GM12878 (cell line): ENCODE measurements at regions not wholly inside any gene's neighbourhood (a gene's known extent, or its start where the extent isn't known, plus 50 kb on each side); places are given as distances from the start of the nearest gene placed in this dataset.

Experiments used
- ATAC-seq: fragments of 200-7000 bp; cut with Tn5 transposase; 3 replicates; pipeline ENCODE4 v1.9.1; 2020; ENCODE audit warnings: mild to moderate bottlenecking, moderate library complexity
- BruUV-seq: library from RNA; stranded (reverse); fragments of 400-500 nt; replicated peaks from 2 replicates; lab custom pipeline; 2021; lab: Mats Ljungman, UMichigan
- CTCF ChIA-PET: fragments of 300-600 bp; sonication (Branson Sonifier 250); formaldehyde crosslinking; extraction: SDS; loops from one replicate; lab custom pipeline; 2021; ENCODE audit warnings: inconsistent platforms; lab: Yijun Ruan, JAX
- POLR2A ChIA-PET: fragments of 350-600 bp; formaldehyde crosslinking; extraction: SDS; loops from one replicate; lab custom pipeline; 2021; ENCODE audit warnings: inconsistent platforms; lab: Charles Lee
- RAD21 ChIA-PET: fragments of 300-600 bp; sonication (Branson Sonifier 250); formaldehyde crosslinking; loops from one replicate; lab custom pipeline; 2023; ENCODE audit warnings: antibody characterized with exemption; ENCODE audit not compliant: unreplicated experiment; lab: Charles Lee
- SMC1A ChIA-PET: fragments of 300-600 bp; sonication (Branson Sonifier 250); formaldehyde crosslinking; loops from one replicate; lab custom pipeline; 2023; ENCODE audit not compliant: unreplicated experiment, uncharacterized antibody; lab: Charles Lee
- DNase-seq: peaks from one replicate; pipeline ENCODE4 v3.0.0-alpha.2; 2011; ENCODE audit warnings: low read depth, low spot score
- FAIRE-seq: peaks from 3 replicates; lab custom pipeline; 2011; peaks lifted over from hg19 to GRCh38; lab: Jason Lieb, UNC
- H2AFZ ChIP-seq: 2 replicates; pipeline ENCODE4 v1.6.0; 2011; ENCODE audit warnings: low read depth, low read length, control low read depth; ENCODE audit not compliant: control insufficient read depth
- H3K27ac ChIP-seq: 2 replicates; pipeline ENCODE4 v1.5.1; 2011; ENCODE audit warnings: control low read depth; ENCODE audit not compliant: control insufficient read depth, insufficient read depth
- H3K27me3 ChIP-seq, 2 experiments: replicated peaks in 1 of 2; 2 replicates each; pipeline versions ENCODE4 v1.6.0 to v1.6.1; 2011; ENCODE audit warnings: low read length in 1 of 2; ENCODE audit not compliant: control insufficient read depth in 2 of 2, insufficient read depth in 2 of 2
- H3K36me3 ChIP-seq, 2 experiments: 2 replicates each; pipeline ENCODE4 v1.5.1; 2011; ENCODE audit warnings: low read length in 1 of 2; ENCODE audit not compliant: control insufficient read depth in 2 of 2, insufficient read depth in 2 of 2
- H3K4me1 ChIP-seq: 2 replicates; pipeline ENCODE4 v1.6.1; 2011; ENCODE audit warnings: mild to moderate bottlenecking, low read length, moderate library complexity, mixed read lengths; ENCODE audit not compliant: control insufficient read depth, insufficient read depth
- H3K4me2 ChIP-seq: 2 replicates; pipeline ENCODE4 v1.6.0; 2011; ENCODE audit warnings: control low read depth; ENCODE audit not compliant: control insufficient read depth, insufficient read depth
- H3K4me3 ChIP-seq: fragments of 200-600 bp; sonication (generic); 2 replicates; pipeline ENCODE4 v1.5.1; 2016
- H3K79me2 ChIP-seq: 2 replicates; pipeline ENCODE4 v1.6.0; 2011; ENCODE audit warnings: low read length; ENCODE audit not compliant: control insufficient read depth, insufficient read depth
- H3K9ac ChIP-seq: 2 replicates; pipeline ENCODE4 v1.8.0; 2011; ENCODE audit warnings: low read length, control low read depth, mixed read lengths; ENCODE audit not compliant: control insufficient read depth, insufficient read depth
- H3K9me3 ChIP-seq: replicated peaks from 3 replicates; pipeline ENCODE4 v1.5.1; 2011; ENCODE audit warnings: mild to moderate bottlenecking, low read length; ENCODE audit not compliant: control insufficient read depth, insufficient read depth
- H4K20me1 ChIP-seq: 2 replicates; pipeline ENCODE4 v1.6.0; 2011; ENCODE audit not compliant: control insufficient read depth, insufficient read depth
- CHD2 ChIP-seq: IDR thresholded peaks from 2 replicates; pipeline ENCODE4 v1.6.1; 2011; ENCODE audit warnings: low read depth, low read length, improper control_type of control experiment, borderline replicate concordance
- EP300 ChIP-seq, 2 experiments: fragments of 150-350 bp in 1 of 2; IDR thresholded peaks; 2 replicates each; pipeline ENCODE4 v1.6.1; 2011 to 2012; ENCODE audit warnings: low read depth in 2 of 2, low read length in 2 of 2, borderline replicate concordance in 1 of 2, improper control_type of control experiment in 1 of 2, inconsistent platforms in 1 of 2; ENCODE audit not compliant: control insufficient read depth in 1 of 2
- NFIC ChIP-seq: IDR thresholded peaks from 2 replicates; pipeline ENCODE4 v1.6.1; 2012; ENCODE audit warnings: low read depth, mild to moderate bottlenecking, inconsistent platforms, low read length, moderate library complexity
- NR2C2 ChIP-seq: IDR thresholded peaks from 2 replicates; pipeline ENCODE4 v1.6.1; 2011; ENCODE audit warnings: borderline replicate concordance, low read depth; ENCODE audit not compliant: control insufficient read depth, insufficient read length
- RB1 ChIP-seq: fragments of 450-650 bp; formaldehyde crosslinking; IDR thresholded peaks from 2 replicates; pipeline ENCODE4 v1.6.1; 2017; ENCODE audit warnings: mild to moderate bottlenecking, borderline replicate concordance
- WGBS: methylation state at CpG from one replicate; pipeline ENCODE4 v1.1.6; 2016; ENCODE audit warnings: low lambda C conversion rate; ENCODE audit not compliant: insufficient replicate concordance, insufficient coverage; ENCODE audit errors: missing lambda C conversion rate; 5-methylcytosine and 5-hydroxymethylcytosine counted together
- in situ Hi-C: fragments of 300-500 bp; cut with MboI; formaldehyde crosslinking; loops from 9 replicates; pipeline ENCODE4 v1.14.3; 2018; ENCODE audit warnings: mixed read lengths
- intact Hi-C: fragments of 100-400 bp; cut with micrococcal nuclease; formaldehyde crosslinking; loops from one replicate; pipeline ENCODE4 v1.14.2; 2022; ENCODE audit not compliant: unreplicated experiment
- TF ChIP-seq, protein P1 (sequence below): fragments of 150-350 bp; IDR thresholded peaks from 2 replicates; pipeline ENCODE4 v1.6.1; 2014; ENCODE audit warnings: mild to moderate bottlenecking, low read depth, low read length
- TF ChIP-seq, protein P2 (sequence below), 3 experiments: IDR thresholded peaks in 2 of 3; conservative IDR thresholded peaks in 1 of 3; 2 replicates each; pipeline ENCODE4 v1.5.1; 2011; ENCODE audit warnings: low read depth in 3 of 3, low read length in 3 of 3, mild to moderate bottlenecking in 3 of 3, control low read depth in 2 of 3, moderate library complexity in 2 of 3, inconsistent platforms in 1 of 3, mixed read lengths in 1 of 3; ENCODE audit not compliant: control insufficient read depth in 2 of 3, insufficient read depth in 1 of 3; ENCODE audit errors: extremely low read depth in 1 of 3
- TF ChIP-seq, protein P3 (sequence below): fragments of 450-650 bp; IDR thresholded peaks from 2 replicates; pipeline ENCODE4 v1.6.1; 2016; ENCODE audit warnings: mild to moderate bottlenecking

DNA sequence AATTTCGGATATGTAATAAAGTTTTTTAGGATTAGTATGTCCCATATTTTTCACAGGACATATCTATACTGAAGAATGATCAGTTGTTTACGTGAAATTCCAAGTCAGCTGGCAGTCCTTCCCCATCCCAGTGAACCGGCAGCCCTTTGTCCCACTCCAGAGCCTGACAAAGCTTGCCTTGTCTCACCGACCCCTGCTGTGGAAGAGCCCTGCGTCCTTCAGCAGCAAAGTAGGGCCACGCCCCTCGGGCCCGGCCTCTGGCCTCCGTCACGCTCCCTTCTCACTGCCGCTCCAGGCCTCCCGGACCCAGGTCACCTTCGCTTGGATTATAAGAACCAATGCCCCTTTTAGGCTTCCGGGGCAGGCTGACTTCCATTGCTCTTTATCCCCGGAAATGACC is 89.8 kb upstream of the TGIF1 start:
- no TSS peak for BruUV-seq
- TF ChIP-seq CHD2 = no peak
- TF ChIP-seq EP300 (IDR thresholded peaks at IDR 0.05; ENCODE audit: borderline replicate concordance in 1 of 2, control insufficient read depth in 1 of 2, low read depth in 2 of 2, low read length in 2 of 2) = no peak
- TF ChIP-seq, protein P1, sequence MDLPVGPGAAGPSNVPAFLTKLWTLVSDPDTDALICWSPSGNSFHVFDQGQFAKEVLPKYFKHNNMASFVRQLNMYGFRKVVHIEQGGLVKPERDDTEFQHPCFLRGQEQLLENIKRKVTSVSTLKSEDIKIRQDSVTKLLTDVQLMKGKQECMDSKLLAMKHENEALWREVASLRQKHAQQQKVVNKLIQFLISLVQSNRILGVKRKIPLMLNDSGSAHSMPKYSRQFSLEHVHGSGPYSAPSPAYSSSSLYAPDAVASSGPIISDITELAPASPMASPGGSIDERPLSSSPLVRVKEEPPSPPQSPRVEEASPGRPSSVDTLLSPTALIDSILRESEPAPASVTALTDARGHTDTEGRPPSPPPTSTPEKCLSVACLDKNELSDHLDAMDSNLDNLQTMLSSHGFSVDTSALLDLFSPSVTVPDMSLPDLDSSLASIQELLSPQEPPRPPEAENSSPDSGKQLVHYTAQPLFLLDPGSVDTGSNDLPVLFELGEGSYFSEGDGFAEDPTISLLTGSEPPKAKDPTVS = no peak
- no peak for TF ChIP-seq RB1
- TF ChIP-seq, protein P2, sequence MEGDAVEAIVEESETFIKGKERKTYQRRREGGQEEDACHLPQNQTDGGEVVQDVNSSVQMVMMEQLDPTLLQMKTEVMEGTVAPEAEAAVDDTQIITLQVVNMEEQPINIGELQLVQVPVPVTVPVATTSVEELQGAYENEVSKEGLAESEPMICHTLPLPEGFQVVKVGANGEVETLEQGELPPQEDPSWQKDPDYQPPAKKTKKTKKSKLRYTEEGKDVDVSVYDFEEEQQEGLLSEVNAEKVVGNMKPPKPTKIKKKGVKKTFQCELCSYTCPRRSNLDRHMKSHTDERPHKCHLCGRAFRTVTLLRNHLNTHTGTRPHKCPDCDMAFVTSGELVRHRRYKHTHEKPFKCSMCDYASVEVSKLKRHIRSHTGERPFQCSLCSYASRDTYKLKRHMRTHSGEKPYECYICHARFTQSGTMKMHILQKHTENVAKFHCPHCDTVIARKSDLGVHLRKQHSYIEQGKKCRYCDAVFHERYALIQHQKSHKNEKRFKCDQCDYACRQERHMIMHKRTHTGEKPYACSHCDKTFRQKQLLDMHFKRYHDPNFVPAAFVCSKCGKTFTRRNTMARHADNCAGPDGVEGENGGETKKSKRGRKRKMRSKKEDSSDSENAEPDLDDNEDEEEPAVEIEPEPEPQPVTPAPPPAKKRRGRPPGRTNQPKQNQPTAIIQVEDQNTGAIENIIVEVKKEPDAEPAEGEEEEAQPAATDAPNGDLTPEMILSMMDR (IDR thresholded peaks at IDR 0.05 in 2 of 3, conservative IDR thresholded peaks at IDR 0.05 in 1 of 3; ENCODE audit: control insufficient read depth in 2 of 3, extremely low read depth in 1 of 3, insufficient read depth in 1 of 3, low read depth in 3 of 3, low read length in 3 of 3) = no peak
- TF ChIP-seq NR2C2 = no peak
- TF ChIP-seq, protein P3, sequence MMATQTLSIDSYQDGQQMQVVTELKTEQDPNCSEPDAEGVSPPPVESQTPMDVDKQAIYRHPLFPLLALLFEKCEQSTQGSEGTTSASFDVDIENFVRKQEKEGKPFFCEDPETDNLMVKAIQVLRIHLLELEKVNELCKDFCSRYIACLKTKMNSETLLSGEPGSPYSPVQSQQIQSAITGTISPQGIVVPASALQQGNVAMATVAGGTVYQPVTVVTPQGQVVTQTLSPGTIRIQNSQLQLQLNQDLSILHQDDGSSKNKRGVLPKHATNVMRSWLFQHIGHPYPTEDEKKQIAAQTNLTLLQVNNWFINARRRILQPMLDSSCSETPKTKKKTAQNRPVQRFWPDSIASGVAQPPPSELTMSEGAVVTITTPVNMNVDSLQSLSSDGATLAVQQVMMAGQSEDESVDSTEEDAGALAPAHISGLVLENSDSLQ = no peak
- no peak for TF ChIP-seq NFIC
- Histone ChIP-seq H3K9me3 (no peaks in the 10 kb centered on the region), H3K36me3 (no peaks in the 10 kb centered on the region), H3K27me3 (no peaks in the 10 kb centered on the region), H3K27ac (no peak overlapping the region), H2AFZ (no peak overlapping the region), H3K4me2 (no peak overlapping the region), H3K4me1 (no peaks in the 10 kb centered on the region), H4K20me1 (no peaks in the 10 kb centered on the region), H3K4me3 (no peak overlapping the region), H3K79me2 (no peaks in the 10 kb centered on the region), H3K9ac (no peak overlapping the region)
- DNase-seq (no peak), ATAC-seq (no peak), FAIRE-seq (no peak)
- in situ Hi-C loops = no loop called here
- POLR2A ChIA-PET = no interaction called here
- SMC1A ChIA-PET = no interaction called here
- CTCF ChIA-PET = no interaction called here
- RAD21 ChIA-PET = no interaction called here
- intact Hi-C loops = no loop called here
- 66% methylated on average over 15 of the region's 15 CpGs for WGBS
